H1 (cell line): ENCODE measurements at regions not wholly inside any gene's neighbourhood (a gene's known extent, or its start where the extent isn't known, plus 50 kb on each side); places are given as distances from the start of the nearest gene placed in this dataset.

ENCODE experiments used
- CTCF ChIA-PET: fragments of 300-600 bp; sonication (Branson Sonifier 250); formaldehyde crosslinking; loops from one replicate; lab custom pipeline; 2021; ENCODE audit not compliant: partially characterized antibody; lab: Charles Lee
- POLR2A ChIA-PET: fragments of 300-600 bp; sonication (Branson Sonifier 250); formaldehyde crosslinking; loops from one replicate; lab custom pipeline; 2021; ENCODE audit warnings: inconsistent platforms; ENCODE audit not compliant: partially characterized antibody; lab: Charles Lee
- DNase-seq, 2 experiments: peaks; one replicate each; pipeline versions ENCODE4 v3.0.0 to v3.0.0-alpha.2; 2010 to 2022; ENCODE audit warnings: low spot score in 2 of 2, low read depth in 1 of 2, mixed read lengths in 1 of 2
- FAIRE-seq: peaks from 2 replicates; lab custom pipeline; 2011; peaks lifted over from hg19 to GRCh38; lab: Jason Lieb, UNC
- H2AFZ ChIP-seq: 2 replicates; pipeline ENCODE4 v1.8.1; 2012; ENCODE audit warnings: low read length, inconsistent platforms
- H2AK5ac ChIP-seq: 2 replicates; pipeline ENCODE4 v1.6.1; 2013; ENCODE audit warnings: low read depth, low read length
- H2BK120ac ChIP-seq: replicated peaks from 2 replicates; pipeline ENCODE3; 2013; ENCODE audit warnings: low read depth, low read length, inconsistent platforms
- H2BK12ac ChIP-seq: 2 replicates; pipeline ENCODE4 v1.6.1; 2013; ENCODE audit warnings: low read depth, low read length
- H2BK15ac ChIP-seq: 2 replicates; pipeline ENCODE4 v1.6.1; 2013; ENCODE audit warnings: low read length
- H2BK20ac ChIP-seq: 2 replicates; pipeline ENCODE4 v1.6.1; 2013; ENCODE audit warnings: low read length
- H2BK5ac ChIP-seq: 2 replicates; pipeline ENCODE4 v1.6.1; 2013; ENCODE audit warnings: low read depth, low read length
- H3K14ac ChIP-seq: 2 replicates; pipeline ENCODE4 v1.6.1; 2013; ENCODE audit warnings: inconsistent platforms; ENCODE audit not compliant: insufficient read length
- H3K18ac ChIP-seq: 2 replicates; pipeline ENCODE4 v1.6.1; 2013; ENCODE audit warnings: low read length; ENCODE audit errors: extremely low read depth
- H3K23ac ChIP-seq: 2 replicates; pipeline ENCODE4 v1.6.1; 2013; ENCODE audit warnings: inconsistent platforms; ENCODE audit not compliant: insufficient read length
- H3K23me2 ChIP-seq: 2 replicates; pipeline ENCODE4 v1.6.1; 2013; ENCODE audit warnings: low read depth, low read length
- H3K27ac ChIP-seq: 2 replicates; pipeline ENCODE4 v1.6.1; 2011; ENCODE audit warnings: low read depth, low read length, inconsistent platforms
- H3K27me3 ChIP-seq, 4 experiments: replicated peaks in 1 of 4; 1 replicate in 1 of 4; 2 replicates in 3 of 4; pipeline versions ENCODE4 v1.6.1 to v1.8.1; 2011 to 2013; ENCODE audit warnings: low read length in 3 of 4, mild to moderate bottlenecking in 3 of 4, inconsistent platforms in 2 of 4, mixed read lengths in 2 of 4, moderate library complexity in 1 of 4; ENCODE audit not compliant: control insufficient read depth in 3 of 4, insufficient read depth in 3 of 4; ENCODE audit errors: extremely low read depth in 1 of 4
- H3K36me3 ChIP-seq, 4 experiments: 2 replicates each; pipeline versions ENCODE4 v1.6.1 to v1.8.1; 2011 to 2013; ENCODE audit warnings: mild to moderate bottlenecking in 4 of 4, low read length in 3 of 4, moderate library complexity in 2 of 4, control low read depth in 1 of 4, inconsistent platforms in 1 of 4; ENCODE audit not compliant: insufficient read depth in 4 of 4, control insufficient read depth in 2 of 4
- H3K4ac ChIP-seq: replicated peaks from 2 replicates; pipeline ENCODE3; 2013; ENCODE audit warnings: low read length, low read depth, mixed read lengths, inconsistent platforms; ENCODE audit not compliant: insufficient read length
- H3K4me1 ChIP-seq, 4 experiments: replicated peaks in 1 of 4; 1 replicate in 1 of 4; 2 replicates in 3 of 4; pipeline versions ENCODE4 v1.6.1 to v1.8.1; 2011 to 2013; ENCODE audit warnings: low read length in 3 of 4, inconsistent platforms in 2 of 4, mixed read lengths in 1 of 4; ENCODE audit not compliant: insufficient read depth in 4 of 4, control insufficient read depth in 3 of 4
- H3K4me2 ChIP-seq, 2 experiments: 2 replicates each; pipeline versions ENCODE4 v1.6.1 to v1.8.1; 2011 to 2013; ENCODE audit warnings: low read depth in 2 of 2, low read length in 2 of 2, control low read depth in 1 of 2, inconsistent platforms in 1 of 2, mild to moderate bottlenecking in 1 of 2; ENCODE audit not compliant: insufficient read depth in 1 of 2
- H3K4me3 ChIP-seq, 4 experiments: fragments of 200-600, 300-600 bp in 1 of 4; sonication (generic), shearing (Covaris generic), sonication (Bioruptor Twin) in 1 of 4; 2 replicates each; pipeline versions ENCODE4 v1.5.1 to v1.8.1; 2011 to 2016; ENCODE audit warnings: low read length in 4 of 4, low read depth in 3 of 4, control low read depth in 2 of 4, inconsistent platforms in 2 of 4, mild to moderate bottlenecking in 2 of 4, mixed read lengths in 1 of 4, moderate library complexity in 1 of 4; ENCODE audit not compliant: insufficient read depth in 2 of 4; ENCODE audit errors: extremely low read depth in 1 of 4
- H3K56ac ChIP-seq: replicated peaks from 2 replicates; pipeline ENCODE3; 2013; ENCODE audit warnings: low read depth, mild to moderate bottlenecking, mixed read lengths, low read length, inconsistent platforms; ENCODE audit not compliant: insufficient read length
- H3K79me1 ChIP-seq: 2 replicates; pipeline ENCODE4 v1.6.1; 2013; ENCODE audit warnings: low read depth, low read length, control low read depth
- H3K79me2 ChIP-seq, 2 experiments: 2 replicates each; pipeline versions ENCODE4 v1.6.1 to v1.8.1; 2012 to 2013; ENCODE audit warnings: low read length in 2 of 2, mild to moderate bottlenecking in 2 of 2, inconsistent platforms in 1 of 2; ENCODE audit not compliant: insufficient read depth in 2 of 2, control insufficient read depth in 1 of 2
- H3K9ac ChIP-seq, 4 experiments: replicated peaks in 1 of 4; 1 replicate in 1 of 4; 2 replicates in 3 of 4; pipeline versions ENCODE4 v1.6.1 to v1.8.1; 2011 to 2013; ENCODE audit warnings: low read depth in 3 of 4, low read length in 3 of 4, control low read depth in 2 of 4, mild to moderate bottlenecking in 2 of 4, moderate library complexity in 2 of 4, inconsistent platforms in 1 of 4; ENCODE audit errors: extremely low read depth in 1 of 4
- H3K9me3 ChIP-seq, 2 experiments: 2 replicates each; pipeline versions ENCODE4 v1.6.1 to v1.8.1; 2012 to 2013; ENCODE audit warnings: mild to moderate bottlenecking in 2 of 2, moderate library complexity in 2 of 2, control low read depth in 1 of 2, inconsistent platforms in 1 of 2, low read depth in 1 of 2, low read length in 1 of 2, mixed read lengths in 1 of 2; ENCODE audit not compliant: insufficient read depth in 2 of 2
- H4K20me1 ChIP-seq, 2 experiments: replicated peaks in 1 of 2; 2 replicates each; pipeline versions ENCODE3 to v1.8.1; 2011 to 2013; ENCODE audit warnings: inconsistent platforms in 2 of 2, low read length in 2 of 2, mild to moderate bottlenecking in 1 of 2; ENCODE audit not compliant: insufficient read depth in 2 of 2, control insufficient read depth in 1 of 2
- H4K5ac ChIP-seq: 2 replicates; pipeline ENCODE4 v1.6.1; 2013; ENCODE audit warnings: low read length, low read depth, mixed read lengths, inconsistent platforms; ENCODE audit not compliant: insufficient read length
- H4K8ac ChIP-seq: 2 replicates; pipeline ENCODE4 v1.8.0; 2013; ENCODE audit warnings: mild to moderate bottlenecking, moderate library complexity, low read length, inconsistent platforms; ENCODE audit not compliant: insufficient read depth; ENCODE audit errors: extremely low read depth
- H4K91ac ChIP-seq: replicated peaks from 2 replicates; pipeline ENCODE3; 2013; ENCODE audit warnings: low read length, mixed read lengths, inconsistent platforms; ENCODE audit not compliant: insufficient read length
- BCL11A ChIP-seq, 2 experiments: IDR thresholded peaks; one replicate each; pipeline ENCODE4 v1.6.1; 2011; ENCODE audit warnings: low read depth in 2 of 2, low read length in 2 of 2, mild to moderate bottlenecking in 2 of 2
- CHD1 ChIP-seq: IDR thresholded peaks from 2 replicates; pipeline ENCODE4 v1.6.1; 2012; ENCODE audit warnings: low read depth, low read length, improper control_type of control experiment
- E2F6 ChIP-seq: IDR thresholded peaks from 2 replicates; pipeline ENCODE4 v1.6.1; 2012; ENCODE audit warnings: inconsistent platforms
- FOSL1 ChIP-seq: IDR thresholded peaks from 2 replicates; pipeline ENCODE4 v1.6.1; 2011; ENCODE audit warnings: mild to moderate bottlenecking, low read depth, low read length, moderate library complexity; ENCODE audit not compliant: insufficient read depth
- MAX ChIP-seq: IDR thresholded peaks from 2 replicates; pipeline ENCODE4 v1.6.1; 2012; ENCODE audit warnings: inconsistent platforms
- POLR2A ChIP-seq, 2 experiments: IDR thresholded peaks; 1 replicate in 1 of 2; 2 replicates in 1 of 2; pipeline ENCODE4 v1.6.1; 2011; ENCODE audit warnings: low read depth in 2 of 2, low read length in 2 of 2, mild to moderate bottlenecking in 2 of 2; ENCODE audit errors: control extremely low read depth in 1 of 2
- SAP30 ChIP-seq: fragments of 300-600 bp; sonication (generic); IDR thresholded peaks from 2 replicates; pipeline ENCODE4 v1.7.1; 2012; ENCODE audit warnings: low read length, moderate library complexity, mild to moderate bottlenecking, inconsistent platforms; ENCODE audit not compliant: insufficient read depth, insufficient replicate concordance
- TCF12 ChIP-seq: IDR thresholded peaks from 2 replicates; pipeline ENCODE4 v1.6.1; 2011; ENCODE audit warnings: low read depth, mild to moderate bottlenecking, low read length
- USF2 ChIP-seq: IDR thresholded peaks from 2 replicates; pipeline ENCODE4 v1.6.1; 2011; ENCODE audit warnings: low read length, improper control_type of control experiment
- WGBS, 2 experiments: shearing (Covaris generic) in 1 of 2; methylation state at CpG; one replicate each; pipeline versions ENCODE4 v1.1.6 to v1.1.7; 2013 to 2015; ENCODE audit warnings: low lambda C conversion rate in 2 of 2, mixed read lengths in 2 of 2, inconsistent platforms in 1 of 2, low coverage in 1 of 2, missing lambda C conversion rate in 1 of 2; ENCODE audit not compliant: insufficient replicate concordance in 2 of 2, insufficient coverage in 1 of 2, insufficient read length in 1 of 2; ENCODE audit errors: extremely low coverage in 1 of 2, missing lambda C conversion rate in 1 of 2; 5-methylcytosine and 5-hydroxymethylcytosine counted together

GRCh38 chr12:92597118-92597517 is 105.7 kb upstream of the PLEKHG7 start:
- 83% methylated on average over 2 of the region's 2 CpGs; no CpG with 5 or more reads in 1 of the 2 experiments for WGBS, 2 experiments
- FAIRE-seq: no peak
- POLR2A ChIA-PET: no interaction called here
- H3K9ac ChIP-seq: no peak overlapping the region
- no peak overlapping the region for H3K4me2 ChIP-seq
- peaks cover 0 to 2% (median 0%) of the 10 kb centered on the region in 4 experiments; a peak in 1 of 8 replicates for H3K36me3 ChIP-seq
- no peak overlapping the region for H2BK120ac ChIP-seq
- no peak overlapping the region for H2BK12ac ChIP-seq
- peaks cover 12 to 13% of the 10 kb centered on the region in 2 experiments; a peak in 3 of 4 replicates for H3K9me3 ChIP-seq
- H2AK5ac ChIP-seq: no peak overlapping the region
- CTCF ChIA-PET: interaction anchor here (1.1 to 1.8 kb wide), 2 partner anchors 11 to 23 kb away, joined by 3 to 17 read pairs; no protein-coding TSS in a partner anchor
- no peaks in the 10 kb centered on the region for H3K27me3 ChIP-seq
- no peak overlapping the region for H3K27ac ChIP-seq
- H3K79me1 ChIP-seq: no peaks in the 10 kb centered on the region
- DNase-seq: no peak
- no peak overlapping the region for H3K18ac ChIP-seq
- no peak overlapping the region for H3K4me3 ChIP-seq
- no peaks in the 10 kb centered on the region for H3K79me2 ChIP-seq
- no peak overlapping the region for H4K5ac ChIP-seq
- no peak overlapping the region for H3K23ac ChIP-seq
- no peak overlapping the region for H2BK5ac ChIP-seq
- no peaks in the 10 kb centered on the region for H3K23me2 ChIP-seq
- H3K4me1 ChIP-seq: no peaks in the 10 kb centered on the region
- TF ChIP-seq MAX: no peak
- TF ChIP-seq E2F6: no peak
- no peak for TF ChIP-seq FOSL1
- no peak for TF ChIP-seq SAP30
- TF ChIP-seq CHD1: no peak
- no peak for TF ChIP-seq TCF12
- no peak for TF ChIP-seq BCL11A (IDR thresholded peaks at IDR 0.05; ENCODE audit: low read depth in 2 of 2, low read length in 2 of 2)
- TF ChIP-seq POLR2A (IDR thresholded peaks at IDR 0.05; ENCODE audit: control extremely low read depth in 1 of 2, low read depth in 2 of 2, low read length in 2 of 2): no peak
- no peak for TF ChIP-seq USF2
- no peak overlapping the region for H4K91ac ChIP-seq
- H2AFZ ChIP-seq: no peak overlapping the region
- no peak overlapping the region for H4K8ac ChIP-seq
- H2BK15ac ChIP-seq: no peak overlapping the region
- no peaks in the 10 kb centered on the region for H4K20me1 ChIP-seq
- H3K14ac ChIP-seq: no peak overlapping the region
- no peak overlapping the region for H3K4ac ChIP-seq
- H2BK20ac ChIP-seq: no peak overlapping the region
- H3K56ac ChIP-seq: no peak overlapping the region
